CD14-positive monocyte (primary cell): ENCODE measurements at regions not wholly inside any gene's neighbourhood (a gene's known extent, or its start where the extent isn't known, plus 50 kb on each side); places are given as distances from the start of the nearest gene placed in this dataset.

Source experiments
- DNase-seq, 3 donors: peaks; one replicate each; pipeline ENCODE4 v3.0.0-alpha.2; 2011 to 2022
- H2AFZ ChIP-seq: 2 replicates; pipeline ENCODE4 v1.6.0; 2012; ENCODE audit warnings: mild to moderate bottlenecking, low read depth, low read length, inconsistent platforms; ENCODE audit not compliant: insufficient read depth, poor library complexity, severe bottlenecking
- H3K27ac ChIP-seq, 2 donors: 1 replicate in 1 of 2; 2 replicates in 1 of 2; pipeline ENCODE4 v1.5.1; 2012 to 2013; ENCODE audit warnings: low read length in 2 of 2, control low read depth in 1 of 2, inconsistent platforms in 1 of 2, low read depth in 1 of 2, mild to moderate bottlenecking in 1 of 2
- H3K27me3 ChIP-seq, 2 donors: one replicate each; pipeline versions ENCODE4 v1.6.0 to v1.6.1; 2011 to 2013; ENCODE audit warnings: low read length in 2 of 2; ENCODE audit not compliant: control insufficient read depth in 2 of 2, insufficient read depth in 2 of 2
- H3K36me3 ChIP-seq, 2 donors: replicated peaks in 1 of 2; 1 replicate in 1 of 2; 2 replicates in 1 of 2; pipeline versions ENCODE4 v1.5.1 to v1.6.1; 2012 to 2013; ENCODE audit warnings: low read length in 2 of 2, control low read depth in 1 of 2, inconsistent platforms in 1 of 2, mild to moderate bottlenecking in 1 of 2; ENCODE audit not compliant: insufficient read depth in 2 of 2, control insufficient read depth in 1 of 2
- H3K4me1 ChIP-seq, 2 donors: 1 replicate in 1 of 2; 2 replicates in 1 of 2; pipeline versions ENCODE4 v1.5.1 to v1.6.1; 2012 to 2013; ENCODE audit warnings: low read length in 2 of 2, control low read depth in 1 of 2, inconsistent platforms in 1 of 2, mild to moderate bottlenecking in 1 of 2, moderate library complexity in 1 of 2; ENCODE audit not compliant: insufficient read depth in 2 of 2, control insufficient read depth in 1 of 2
- H3K4me2 ChIP-seq: replicated peaks from 2 replicates; pipeline ENCODE3; 2012; ENCODE audit warnings: low read length, moderate library complexity, mild to moderate bottlenecking; ENCODE audit not compliant: poor library complexity, severe bottlenecking; ENCODE audit errors: extremely low read depth
- H3K4me3 ChIP-seq, 3 experiments: fragments of 200-600 bp in 1 of 3; sonication (generic) in 1 of 3; replicated peaks in 1 of 3; 1 replicate in 2 of 3; 2 replicates in 1 of 3; pipeline ENCODE4 v1.5.1; 2011 to 2013; ENCODE audit warnings: low read length in 3 of 3, mild to moderate bottlenecking in 3 of 3, control low read depth in 2 of 3, low read depth in 2 of 3, inconsistent platforms in 1 of 3, moderate library complexity in 1 of 3
- H3K79me2 ChIP-seq: 2 replicates; pipeline ENCODE4 v1.6.0; 2012; ENCODE audit warnings: mild to moderate bottlenecking, control low read depth, inconsistent platforms, low read length, moderate library complexity; ENCODE audit not compliant: insufficient read depth
- H3K9ac ChIP-seq: 2 replicates; pipeline ENCODE4 v1.6.0; 2017; ENCODE audit warnings: low read length, mild to moderate bottlenecking; ENCODE audit not compliant: insufficient read depth, poor library complexity, severe bottlenecking
- H3K9me3 ChIP-seq, 2 donors: replicated peaks in 1 of 2; 1 replicate in 1 of 2; 2 replicates in 1 of 2; pipeline versions ENCODE4 v1.5.1 to v1.6.1; 2012 to 2013; ENCODE audit warnings: low read length in 2 of 2, control low read depth in 1 of 2; ENCODE audit not compliant: control insufficient read depth in 1 of 2, insufficient read depth in 1 of 2
- H4K20me1 ChIP-seq: 2 replicates; pipeline ENCODE4 v1.6.0; 2012; ENCODE audit warnings: mild to moderate bottlenecking, low read length, control low read depth, moderate library complexity; ENCODE audit not compliant: insufficient read depth
- H3K27ac Mint-ChIP-seq, 7 donors: one replicate each; pipeline ENCODE4 v1.8.0; 2020; ENCODE audit warnings: mild to moderate bottlenecking in 7 of 7, mixed read lengths in 7 of 7, moderate library complexity in 6 of 7, inconsistent platforms in 2 of 7
- H3K27me3 Mint-ChIP-seq, 3 donors: one replicate each; pipeline ENCODE4 v1.8.0; 2021 to 2022; ENCODE audit warnings: low read depth in 3 of 3, mild to moderate bottlenecking in 3 of 3, mixed read lengths in 3 of 3, moderate library complexity in 3 of 3, inconsistent platforms in 1 of 3
- H3K36me3 Mint-ChIP-seq, 2 donors: one replicate each; pipeline ENCODE4 v1.8.0; 2020; ENCODE audit warnings: mixed read lengths in 2 of 2, inconsistent platforms in 1 of 2, mild to moderate bottlenecking in 1 of 2
- H3K4me1 Mint-ChIP-seq: one replicate; pipeline ENCODE4 v1.8.0; 2020; ENCODE audit warnings: mild to moderate bottlenecking, mixed read lengths
- H3K4me3 Mint-ChIP-seq, 2 donors: one replicate each; pipeline ENCODE4 v1.8.0; 2020; ENCODE audit warnings: mild to moderate bottlenecking in 2 of 2, mixed read lengths in 2 of 2, moderate library complexity in 1 of 2
- H3K9me3 Mint-ChIP-seq, 7 donors: one replicate each; pipeline ENCODE4 v1.8.0; 2020 to 2022; ENCODE audit warnings: mixed read lengths in 7 of 7, mild to moderate bottlenecking in 6 of 7, moderate library complexity in 6 of 7, inconsistent platforms in 2 of 7
- CTCF ChIP-seq: fragments of 200-600 bp; IDR thresholded peaks from one replicate; pipeline ENCODE4 v1.8.0; 2022; ENCODE audit warnings: antibody characterized with exemption, mild to moderate bottlenecking
- WGBS: methylation state at CpG from one replicate; pipeline ENCODE4 v1.1.5; 2013; ENCODE audit warnings: missing lambda C conversion rate; ENCODE audit not compliant: insufficient coverage; 5-methylcytosine and 5-hydroxymethylcytosine counted together
- intact Hi-C, 2 donors: fragments of 100-400 bp; cut with micrococcal nuclease; formaldehyde crosslinking; loops; one replicate each; pipeline versions ENCODE4 v1.15.0 to v1.15.1; 2023

- H3K4me1 ChIP-seq = no peaks in the 10 kb centered on the region
- no peaks in the 10 kb centered on the region for H3K9me3 ChIP-seq
- no CpG with 5 or more reads among the region's 3 CpGs for WGBS
- Mint-ChIP-seq H3K27me3 (peaks cover 0 to 1% (median 0%) of the 10 kb centered on the region in 3 donors), H3K27ac (no peak overlapping the region), H3K36me3 (peaks cover 39 to 54% of the 10 kb centered on the region in 2 donors), H3K9me3 (no peaks in the 10 kb centered on the region), H3K4me3 (no peak overlapping the region), H3K4me1 (no peaks in the 10 kb centered on the region)
- H3K79me2 ChIP-seq = no peaks in the 10 kb centered on the region
- H3K4me3 ChIP-seq = no peak overlapping the region
- no peak overlapping the region for H3K4me2 ChIP-seq
- H3K27me3 ChIP-seq = no peaks in the 10 kb centered on the region
- no peak overlapping the region for H3K9ac ChIP-seq
- H2AFZ ChIP-seq = no peak overlapping the region
- no peak for DNase-seq
- TF ChIP-seq CTCF = no peak
- intact Hi-C loops = no loop called here
- no peaks in the 10 kb centered on the region for H4K20me1 ChIP-seq
- H3K36me3 ChIP-seq = peaks cover 36 to 64% of the 10 kb centered on the region in 2 donors
- H3K27ac ChIP-seq = no peak overlapping the region
Observed at GRCh38 chr7:22962775-22963350, 51.1 kb downstream of the HYCC1 start.

GRCh38 chr7:22958742-22959141 is 55.2 kb downstream of the HYCC1 start:
- 100% methylated on average over 1 of the region's 1 CpG for WGBS
- H3K27ac Mint-ChIP-seq = no peak overlapping the region
- no peaks in the 10 kb centered on the region for H3K9me3 Mint-ChIP-seq
- no peaks in the 10 kb centered on the region for H3K27me3 Mint-ChIP-seq
- DNase-seq = no peak
- peaks cover 43 to 51% of the 10 kb centered on the region in 2 donors for H3K36me3 Mint-ChIP-seq
- Histone ChIP-seq H3K27ac (no peak overlapping the region), H3K36me3 (peaks cover 34 to 69% of the 10 kb centered on the region in 2 donors), H3K9me3 (no peaks in the 10 kb centered on the region), H3K9ac (no peak overlapping the region), H3K4me2 (no peak overlapping the region), H4K20me1 (no peaks in the 10 kb centered on the region), H3K4me1 (no peaks in the 10 kb centered on the region), H3K79me2 (no peaks in the 10 kb centered on the region), H2AFZ (no peak overlapping the region), H3K27me3 (no peaks in the 10 kb centered on the region), H3K4me3 (no peak overlapping the region)
- no peak overlapping the region for H3K4me3 Mint-ChIP-seq
- no peak for TF ChIP-seq CTCF
- intact Hi-C loops = no loop called here
- no peaks in the 10 kb centered on the region for H3K4me1 Mint-ChIP-seq
